ENCODE measurements at regions not wholly inside any gene's neighbourhood (a gene's known extent, or its start where the extent isn't known, plus 50 kb on each side); places are given as distances from the start of the nearest gene placed in this dataset.

DNA sequence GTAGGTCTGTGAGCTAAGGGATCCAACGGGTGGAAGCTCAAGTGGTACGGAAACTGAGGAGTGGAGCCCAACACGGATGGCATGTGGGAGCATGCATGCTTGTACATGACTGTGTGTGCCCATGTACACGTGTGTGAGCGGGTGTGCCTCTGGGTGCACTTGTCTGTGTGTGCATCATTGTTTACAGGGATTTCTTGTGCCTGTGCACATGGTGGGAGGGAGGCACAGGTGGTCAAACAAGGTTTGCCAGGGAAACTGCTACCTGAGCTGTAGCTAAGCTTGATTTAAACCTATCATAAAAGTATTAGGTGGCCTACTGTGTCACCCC lies 122.5 kb upstream of the MAMLD1 start:
- Histone ChIP-seq H3K27ac (ENCODE audit: low read depth in 2 of 2, low read length in 1 of 2) (no peak overlapping the region), H3K4me2 (no peak overlapping the region), H2AFZ (ENCODE audit: low read depth) (no peak overlapping the region), H3K9me3 (no peaks in the 10 kb centered on the region), H3K36me3 (replicated peaks in 1 of 2; ENCODE audit: control insufficient read depth in 1 of 2, insufficient read depth in 2 of 2, low read length in 1 of 2) (no peaks in the 10 kb centered on the region), H3K9ac (no peak overlapping the region), H3K27me3 (ENCODE audit: insufficient read depth) (no peaks in the 10 kb centered on the region), H3F3A (replicated peaks; ENCODE audit: insufficient read depth) (no peaks in the 10 kb centered on the region), H3K4me3 (ENCODE audit: low read depth in 2 of 2, low read length in 1 of 2) (no peak overlapping the region), H4K20me1 (ENCODE audit: insufficient read depth) (no peaks in the 10 kb centered on the region), H3K9me2 (no peaks in the 10 kb centered on the region), H3K4me1 (ENCODE audit: control insufficient read depth in 1 of 2, insufficient read depth in 2 of 2, low read depth in 1 of 2, low read length in 1 of 2) (no peaks in the 10 kb centered on the region; a peak in 1 of 4 replicates), H3K79me2 (ENCODE audit: insufficient read depth) (no peaks in the 10 kb centered on the region; the same call in 1 of the 2 replicates)
- TF ChIP-seq FOXJ3 (CRISPR knock-in tag; IDR thresholded peaks at IDR 0.05): no peak
- TF ChIP-seq FOSL2 (IDR thresholded peaks at IDR 0.05; ENCODE audit: borderline replicate concordance, low read depth): no peak
- TF ChIP-seq TAF1 (IDR thresholded peaks at IDR 0.05; ENCODE audit: borderline replicate concordance, low read depth, low read length): no peak
- no peak for TF ChIP-seq RCOR1 (IDR thresholded peaks at IDR 0.05; ENCODE audit: low read length)
- TF ChIP-seq TCF12 (IDR thresholded peaks at IDR 0.05): no peak
- no peak for TF ChIP-seq NRF1 (IDR thresholded peaks at IDR 0.05; ENCODE audit: low read depth, low read length)
- no peak for TF ChIP-seq RFX5 (IDR thresholded peaks at IDR 0.05; ENCODE audit: low read length)
- TF ChIP-seq IRF3 (IDR thresholded peaks at IDR 0.05; ENCODE audit: low read depth, low read length): no peak
- TF ChIP-seq, protein P1, sequence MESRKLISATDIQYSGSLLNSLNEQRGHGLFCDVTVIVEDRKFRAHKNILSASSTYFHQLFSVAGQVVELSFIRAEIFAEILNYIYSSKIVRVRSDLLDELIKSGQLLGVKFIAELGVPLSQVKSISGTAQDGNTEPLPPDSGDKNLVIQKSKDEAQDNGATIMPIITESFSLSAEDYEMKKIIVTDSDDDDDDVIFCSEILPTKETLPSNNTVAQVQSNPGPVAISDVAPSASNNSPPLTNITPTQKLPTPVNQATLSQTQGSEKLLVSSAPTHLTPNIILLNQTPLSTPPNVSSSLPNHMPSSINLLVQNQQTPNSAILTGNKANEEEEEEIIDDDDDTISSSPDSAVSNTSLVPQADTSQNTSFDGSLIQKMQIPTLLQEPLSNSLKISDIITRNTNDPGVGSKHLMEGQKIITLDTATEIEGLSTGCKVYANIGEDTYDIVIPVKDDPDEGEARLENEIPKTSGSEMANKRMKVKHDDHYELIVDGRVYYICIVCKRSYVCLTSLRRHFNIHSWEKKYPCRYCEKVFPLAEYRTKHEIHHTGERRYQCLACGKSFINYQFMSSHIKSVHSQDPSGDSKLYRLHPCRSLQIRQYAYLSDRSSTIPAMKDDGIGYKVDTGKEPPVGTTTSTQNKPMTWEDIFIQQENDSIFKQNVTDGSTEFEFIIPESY (IDR thresholded peaks at IDR 0.05; ENCODE audit: borderline replicate concordance, low read depth): no peak
- TF ChIP-seq PBX3 (IDR thresholded peaks at IDR 0.05): no peak
- no peak for TF ChIP-seq MEF2A (IDR thresholded peaks at IDR 0.05; ENCODE audit: borderline replicate concordance, low read depth)
- TF ChIP-seq EP300 (IDR thresholded peaks at IDR 0.05; ENCODE audit: borderline replicate concordance in 1 of 2, low read depth in 1 of 2, low read length in 1 of 2): no peak
- TF ChIP-seq MAX (IDR thresholded peaks at IDR 0.05; ENCODE audit: low read depth): no peak
- no peak for TF ChIP-seq GATA2 (CRISPR knock-in tag; IDR thresholded peaks at IDR 0.05)
- no peak for TF ChIP-seq REST (IDR thresholded peaks at IDR 0.05; ENCODE audit: low read depth, low read length)
- no peak for TF ChIP-seq SMC3 (IDR thresholded peaks at IDR 0.05; ENCODE audit: low read depth, low read length)
- no peak for TF ChIP-seq JUND (IDR thresholded peaks at IDR 0.05)
- no peak for DNase-seq
- ChIA-PET POLR2A (no interaction called here), CTCF (no interaction called here)
- WGBS (ENCODE audit: low lambda C conversion rate): 23% methylated on average over 5 of the region's 5 CpGs
